ENCODE measurements at regions not wholly inside any gene's neighbourhood (a gene's known extent, or its start where the extent isn't known, plus 50 kb on each side); places are given as distances from the start of the nearest gene placed in this dataset.
"Not testable (repeated sequence)": the region's sequence is repeated elsewhere in the genome, so short reads cannot be mapped to it uniquely, and the experiment has no call there.

DNA sequence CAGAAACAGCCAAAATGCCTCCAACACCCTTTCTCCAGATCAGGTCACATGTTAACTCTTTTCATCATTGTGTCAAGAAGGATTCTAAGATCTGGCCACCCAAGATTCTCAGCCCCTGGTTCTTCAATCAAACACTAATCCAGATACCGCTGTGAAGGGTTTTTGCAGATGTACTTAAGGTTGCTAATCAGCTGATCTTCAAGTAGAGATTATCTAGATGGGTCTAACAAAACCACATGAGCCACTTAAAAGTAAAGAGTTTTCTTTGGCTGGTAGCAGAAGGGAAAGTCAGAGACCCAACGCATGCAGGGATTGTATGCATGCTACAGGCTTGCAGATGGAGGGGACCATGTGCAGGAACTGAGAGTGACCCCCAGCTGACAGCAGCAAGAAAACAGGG is 267.9 kb downstream of the CDK5RAP2 start:
- no peak for DNase-seq (ENCODE audit: extremely low spot score)
- TF ChIP-seq, protein P1, sequence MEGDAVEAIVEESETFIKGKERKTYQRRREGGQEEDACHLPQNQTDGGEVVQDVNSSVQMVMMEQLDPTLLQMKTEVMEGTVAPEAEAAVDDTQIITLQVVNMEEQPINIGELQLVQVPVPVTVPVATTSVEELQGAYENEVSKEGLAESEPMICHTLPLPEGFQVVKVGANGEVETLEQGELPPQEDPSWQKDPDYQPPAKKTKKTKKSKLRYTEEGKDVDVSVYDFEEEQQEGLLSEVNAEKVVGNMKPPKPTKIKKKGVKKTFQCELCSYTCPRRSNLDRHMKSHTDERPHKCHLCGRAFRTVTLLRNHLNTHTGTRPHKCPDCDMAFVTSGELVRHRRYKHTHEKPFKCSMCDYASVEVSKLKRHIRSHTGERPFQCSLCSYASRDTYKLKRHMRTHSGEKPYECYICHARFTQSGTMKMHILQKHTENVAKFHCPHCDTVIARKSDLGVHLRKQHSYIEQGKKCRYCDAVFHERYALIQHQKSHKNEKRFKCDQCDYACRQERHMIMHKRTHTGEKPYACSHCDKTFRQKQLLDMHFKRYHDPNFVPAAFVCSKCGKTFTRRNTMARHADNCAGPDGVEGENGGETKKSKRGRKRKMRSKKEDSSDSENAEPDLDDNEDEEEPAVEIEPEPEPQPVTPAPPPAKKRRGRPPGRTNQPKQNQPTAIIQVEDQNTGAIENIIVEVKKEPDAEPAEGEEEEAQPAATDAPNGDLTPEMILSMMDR (IDR thresholded peaks at IDR 0.05; ENCODE audit: control extremely low read depth, extremely low read depth, low read depth, missing control alignments): no peak
- POLR2A ChIA-PET: no interaction called here
- CTCF ChIA-PET: no interaction called here

DNA sequence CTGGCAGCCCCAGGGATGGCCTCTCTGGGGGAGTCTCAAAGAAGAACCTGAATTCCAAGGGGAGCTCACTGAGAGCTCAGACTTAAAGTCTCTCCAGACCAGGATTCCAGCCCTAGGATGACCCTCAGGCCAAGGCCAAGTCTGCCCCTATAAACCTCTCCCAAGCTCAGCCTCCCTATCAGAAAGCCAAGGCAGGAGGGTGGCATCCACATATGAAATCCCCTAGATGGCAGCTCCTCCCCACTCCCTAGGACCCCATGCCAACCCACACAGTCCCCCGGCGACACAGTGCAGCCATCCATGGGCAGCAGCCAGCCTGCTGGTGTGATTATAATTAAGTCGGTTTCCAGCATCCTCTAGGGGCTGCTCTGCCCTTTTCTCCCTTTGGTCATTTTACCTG is 269.9 kb downstream of the CDK5RAP2 start:
- ChIA-PET CTCF (no interaction called here), POLR2A (no interaction called here)
- TF ChIP-seq, protein P1 (IDR thresholded peaks at IDR 0.05; ENCODE audit: control extremely low read depth, extremely low read depth, low read depth, missing control alignments): no peak
- no peak for DNase-seq (ENCODE audit: extremely low spot score)

DNA sequence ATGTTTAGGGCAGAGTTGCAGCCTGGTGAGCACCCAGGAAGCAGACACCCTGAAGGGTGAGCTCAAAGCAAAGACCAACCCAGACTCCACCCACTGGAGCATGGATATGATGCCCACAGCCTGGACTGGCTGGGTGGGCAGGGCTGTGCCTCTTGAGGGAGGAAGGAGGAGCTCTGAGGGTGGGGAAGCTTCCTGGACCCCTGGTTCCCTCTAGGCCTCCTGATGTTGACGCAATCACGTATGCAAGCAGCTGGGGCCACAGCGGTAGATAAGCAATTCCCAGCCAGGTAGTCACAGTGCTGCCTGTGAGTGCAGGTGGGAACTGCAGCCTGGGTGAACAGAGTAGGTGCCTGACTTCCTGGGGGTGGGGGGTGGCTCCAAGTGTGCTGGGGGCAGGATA is 271.5 kb downstream of the CDK5RAP2 start:
- DNase-seq (ENCODE audit: extremely low spot score): no peak
- POLR2A ChIA-PET: no interaction called here
- CTCF ChIA-PET: no interaction called here
- TF ChIP-seq, protein P1 (IDR thresholded peaks at IDR 0.05; ENCODE audit: control extremely low read depth, extremely low read depth, low read depth, missing control alignments): no peak

DNA sequence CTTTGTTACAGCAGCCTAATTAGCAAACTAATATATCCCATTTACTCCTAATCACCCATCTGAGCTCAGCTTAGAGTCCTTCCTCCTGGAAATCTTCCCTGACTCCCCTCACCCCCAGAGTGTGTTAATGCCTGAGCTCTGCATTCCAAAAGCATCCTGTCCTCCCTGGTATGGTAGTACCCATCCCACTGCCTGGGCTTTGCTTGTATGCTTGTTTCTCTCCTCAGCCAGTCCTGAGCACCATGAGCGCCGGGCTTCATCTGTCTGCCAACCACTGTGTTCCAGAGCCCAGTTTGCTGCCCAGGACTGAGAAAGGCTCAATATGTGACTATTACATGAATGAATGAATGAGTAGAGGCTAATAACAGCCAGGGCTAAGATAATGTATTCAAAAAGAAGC is 272.4 kb downstream of the CDK5RAP2 start:
- ChIA-PET CTCF (no interaction called here), POLR2A (no interaction called here)
- TF ChIP-seq, protein P1 (IDR thresholded peaks at IDR 0.05; ENCODE audit: control extremely low read depth, extremely low read depth, low read depth, missing control alignments): no peak
- DNase-seq (ENCODE audit: extremely low spot score): no peak

DNA sequence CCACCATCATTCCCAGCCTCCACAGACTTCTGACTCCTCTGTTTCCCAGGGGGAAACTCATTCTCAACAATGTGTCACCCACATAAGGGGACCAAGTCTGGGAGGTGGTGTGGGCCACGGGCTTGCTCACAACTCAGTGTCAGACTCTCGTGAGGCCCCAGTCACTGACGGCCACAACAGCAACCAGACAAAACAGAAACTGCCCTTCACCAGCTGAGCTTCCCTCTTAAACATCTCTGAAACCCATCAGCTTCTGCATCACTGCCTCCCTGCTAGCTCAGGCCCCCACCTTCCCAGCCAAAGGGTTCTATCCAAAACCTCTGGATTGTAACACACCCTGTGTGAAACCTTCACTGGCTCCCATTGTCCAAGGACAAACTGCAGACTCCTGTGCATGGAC is 273.4 kb downstream of the CDK5RAP2 start:
- ChIA-PET POLR2A (no interaction called here), CTCF (no interaction called here)
- TF ChIP-seq, protein P1 (IDR thresholded peaks at IDR 0.05; ENCODE audit: control extremely low read depth, extremely low read depth, low read depth, missing control alignments): no peak
- no peak for DNase-seq (ENCODE audit: extremely low spot score)

DNA sequence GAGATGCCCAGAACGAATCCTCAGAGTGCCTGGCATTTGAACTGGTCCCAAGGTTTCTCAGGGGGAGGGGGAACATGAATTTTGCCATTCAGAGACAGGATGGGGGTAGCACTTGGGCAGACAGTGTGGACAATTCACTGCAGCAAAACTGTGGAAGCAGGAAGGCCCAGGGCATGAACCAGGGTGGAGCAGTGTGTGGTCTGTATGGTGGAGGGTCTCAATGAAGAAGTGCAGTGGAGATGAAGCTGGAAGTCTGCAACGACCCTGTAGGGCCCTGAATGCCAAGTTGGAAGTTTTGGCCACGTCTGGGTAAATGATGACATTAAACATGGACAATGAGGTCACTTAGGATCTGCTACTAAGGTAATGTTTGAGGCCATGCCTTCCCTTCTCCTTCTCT is 273.9 kb downstream of the CDK5RAP2 start:
- DNase-seq (ENCODE audit: extremely low spot score): no peak
- ChIA-PET CTCF (no interaction called here), POLR2A (no interaction called here)
- TF ChIP-seq, protein P1 (IDR thresholded peaks at IDR 0.05; ENCODE audit: control extremely low read depth, extremely low read depth, low read depth, missing control alignments): no peak

DNA sequence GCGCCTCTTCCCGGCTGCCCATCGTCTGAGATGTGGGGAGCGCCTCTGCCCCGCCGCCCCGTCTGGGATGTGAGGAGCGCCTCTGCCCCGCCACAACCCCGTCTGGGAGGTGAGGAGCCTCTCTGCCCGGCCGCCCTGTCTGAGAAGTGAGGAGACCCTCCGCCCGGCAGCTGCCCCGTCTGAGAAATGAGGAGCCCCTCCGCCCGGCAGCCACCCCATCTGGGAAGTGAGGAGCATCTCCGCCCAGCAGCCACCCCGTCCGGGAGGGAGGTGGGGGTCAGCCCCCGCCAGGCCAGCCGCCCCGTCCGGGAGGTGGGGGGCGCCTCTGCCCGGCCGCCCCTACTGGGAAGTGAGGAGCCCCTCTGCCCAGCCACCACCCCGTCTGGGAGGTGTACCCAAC is 275.1 kb downstream of the CDK5RAP2 start:
- CTCF ChIA-PET; POLR2A ChIA-PET; DNase-seq (ENCODE audit: extremely low spot score): not testable (repeated sequence)
